ENCODE measurements at regions not wholly inside any gene's neighbourhood (a gene's known extent, or its start where the extent isn't known, plus 50 kb on each side); places are given as distances from the start of the nearest gene placed in this dataset.

DNA sequence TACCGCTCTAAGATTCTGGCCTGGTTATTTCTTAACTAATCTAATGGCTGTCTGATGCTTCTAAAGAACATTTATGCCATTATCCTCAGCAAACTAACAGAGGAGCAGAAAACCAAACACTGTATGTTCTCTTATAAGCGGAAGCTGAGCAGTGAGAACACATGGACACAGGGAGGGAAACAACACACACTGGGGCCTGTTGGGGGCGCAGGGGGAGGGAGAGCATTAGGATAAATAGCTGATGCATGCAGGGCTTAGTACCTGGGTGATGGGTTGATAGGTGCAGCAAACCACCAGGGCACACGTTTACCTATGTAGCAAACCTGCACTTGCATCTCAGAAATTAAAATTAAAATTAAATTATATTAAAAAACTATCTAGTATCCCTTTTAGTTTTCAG, 853.5 kb downstream of the GATA3 start:
- H2AFZ ChIP-seq (ENCODE audit: low read depth, low read length) = no peak overlapping the region
- DNase-seq (ENCODE audit: low read depth, low spot score) (no peak), FAIRE-seq (no peak)
- BruUV-seq (replicated peaks) = no TSS peak
- ChIA-PET POLR2A (no interaction called here), CTCF (no interaction called here)
- H3K4me3 ChIP-seq (replicated peaks in 1 of 3; ENCODE audit: insufficient read depth in 1 of 3, low read depth in 1 of 3, low read length in 3 of 3) = no peak overlapping the region
- TF ChIP-seq POLR2AphosphoS5 (IDR thresholded peaks at IDR 0.05; ENCODE audit: insufficient read depth, low read depth, low read length) (no peak), POLR2A (IDR thresholded peaks at IDR 0.05; ENCODE audit: low read depth, low read length) (no peak), GATA2 (IDR thresholded peaks at IDR 0.05; ENCODE audit: insufficient read depth, insufficient read length, low read depth, low read length) (no peak), JUN (IDR thresholded peaks at IDR 0.05; ENCODE audit: borderline replicate concordance, insufficient read depth, insufficient read length, low read depth) (no peak), EZH2 (IDR thresholded peaks at IDR 0.05; ENCODE audit: borderline replicate concordance, low read depth, low read length, severe bottlenecking) (no peak), CTCF (IDR thresholded peaks at IDR 0.05; ENCODE audit: extremely low read depth in 1 of 2, insufficient read depth in 1 of 2, low read depth in 1 of 2, low read length in 2 of 2) (no peak), MYC (IDR thresholded peaks at IDR 0.05; ENCODE audit: low read depth, low read length) (no peak), FOS (IDR thresholded peaks at IDR 0.05; ENCODE audit: borderline replicate concordance, insufficient read depth, low read length) (no peak)
- TF ChIP-seq, protein P1, sequence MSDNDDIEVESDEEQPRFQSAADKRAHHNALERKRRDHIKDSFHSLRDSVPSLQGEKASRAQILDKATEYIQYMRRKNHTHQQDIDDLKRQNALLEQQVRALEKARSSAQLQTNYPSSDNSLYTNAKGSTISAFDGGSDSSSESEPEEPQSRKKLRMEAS (IDR thresholded peaks at IDR 0.05; ENCODE audit: insufficient read depth, insufficient read length) = no peak
- no peak overlapping the region for H3K4me2 ChIP-seq (ENCODE audit: insufficient read depth, low read length)
- no peaks in the 10 kb centered on the region for H3K27me3 ChIP-seq (ENCODE audit: control insufficient read depth in 2 of 2, insufficient read depth in 2 of 2, low read length in 2 of 2)
- H3K27ac ChIP-seq (ENCODE audit: insufficient read depth, low read depth, low read length) = no peak overlapping the region
- H3K36me3 ChIP-seq (ENCODE audit: control insufficient read depth in 2 of 2, extremely low read depth in 1 of 2, insufficient read depth in 2 of 2, low read length in 2 of 2) = no peaks in the 10 kb centered on the region
- H3K9me3 ChIP-seq (replicated peaks; ENCODE audit: control insufficient read depth, insufficient read depth, low read length) = no peaks in the 10 kb centered on the region
- no peaks in the 10 kb centered on the region for H4K20me1 ChIP-seq (replicated peaks; ENCODE audit: control insufficient read depth, extremely low read depth, insufficient read depth, low read length)
- H3K9ac ChIP-seq (replicated peaks; ENCODE audit: extremely low read depth, insufficient read depth, low read length) = no peak overlapping the region
- H3K79me2 ChIP-seq (ENCODE audit: control insufficient read depth, insufficient read depth, low read length) = no peaks in the 10 kb centered on the region
- H3K9me1 ChIP-seq (replicated peaks; ENCODE audit: control insufficient read depth, extremely low read depth, insufficient read depth, low read length) = no peaks in the 10 kb centered on the region
- intact Hi-C loops (cut with micrococcal nuclease) (no loop called here), dilution Hi-C loops (cut with MboI; ENCODE audit: extremely low pct_ligation_motif_present, low sequenced_read_pairs) (no loop called here)
- H3K4me1 ChIP-seq (ENCODE audit: control insufficient read depth, extremely low read depth, insufficient read depth, low read length) = no peaks in the 10 kb centered on the region

Measured in endothelial cell of umbilical vein (primary cell).